NCI-H187 treated with DMSO at 0.1 percent for 48 hours (cell line): ENCODE measurements at regions not wholly inside any gene's neighbourhood (a gene's known extent, or its start where the extent isn't known, plus 50 kb on each side); places are given as distances from the start of the nearest gene placed in this dataset.

Experiments used
- DNase-seq: peaks from one replicate; lab custom pipeline; 2025; lab: John Stamatoyannopoulos, UW

GRCh38 chr10:90592638-90593302 lies 265.1 kb downstream of the HTR7 start:
- no peak for DNase-seq

GRCh38 chr10:90598513-90598912 lies 259.3 kb downstream of the HTR7 start:
- DNase-seq, result no peak

GRCh38 chr10:90602862-90603610 lies 254.8 kb downstream of the HTR7 start:
- no peak for DNase-seq

- DNase-seq, result no peak
Observed at GRCh38 chr10:90604636-90605035, 253.2 kb downstream of the HTR7 start.

GRCh38 chr10:90605506-90605905 lies 252.3 kb downstream of the HTR7 start:
- no peak for DNase-seq

GRCh38 chr10:90612276-90612675 lies 245.6 kb downstream of the HTR7 start:
- no peak for DNase-seq

- no peak for DNase-seq
Observed at GRCh38 chr10:90614631-90615030, 243.2 kb downstream of the HTR7 start.

GRCh38 chr10:90621577-90621976 lies 236.3 kb downstream of the HTR7 start:
- no peak for DNase-seq

- no peak for DNase-seq
Observed at GRCh38 chr10:90635111-90635765, 222.6 kb downstream of the HTR7 start.

- no peak for DNase-seq
Observed at GRCh38 chr10:90640756-90641155, 217.1 kb downstream of the HTR7 start.

GRCh38 chr10:90641731-90642130 lies 216.1 kb downstream of the HTR7 start:
- no peak for DNase-seq

- DNase-seq, result no peak
Observed at GRCh38 chr10:90642136-90642535, 215.7 kb downstream of the HTR7 start.

- DNase-seq, result no peak
Observed at GRCh38 chr10:90642650-90643049, 215.2 kb downstream of the HTR7 start.

- no peak for DNase-seq
Observed at GRCh38 chr10:90644165-90644564, 213.7 kb downstream of the HTR7 start.

- DNase-seq, result no peak
Observed at GRCh38 chr10:90650858-90651257, 207.0 kb downstream of the HTR7 start.

GRCh38 chr10:90652519-90652918 lies 205.3 kb downstream of the HTR7 start:
- no peak for DNase-seq

- DNase-seq, result no peak
Observed at GRCh38 chr10:90658791-90659190, 199.0 kb downstream of the HTR7 start.

- DNase-seq, result no peak
Observed at GRCh38 chr10:90665905-90666662, 191.8 kb downstream of the HTR7 start.

GRCh38 chr10:90674461-90674860 lies 183.4 kb downstream of the HTR7 start:
- no peak for DNase-seq

GRCh38 chr10:90674928-90675327 lies 182.9 kb downstream of the HTR7 start:
- no peak for DNase-seq

- no peak for DNase-seq
Observed at GRCh38 chr10:90675621-90676020, 182.2 kb downstream of the HTR7 start.
